ENCODE measurements at regions not wholly inside any gene's neighbourhood (a gene's known extent, or its start where the extent isn't known, plus 50 kb on each side); places are given as distances from the start of the nearest gene placed in this dataset.

- TF ChIP-seq CTCF (IDR thresholded peaks at IDR 0.05 in 2 of 3, conservative IDR thresholded peaks at IDR 0.05 in 1 of 3; ENCODE audit: control insufficient read depth in 2 of 3, extremely low read depth in 1 of 3, insufficient read depth in 1 of 3, low read depth in 3 of 3, low read length in 3 of 3) (no peak), RAD51 (IDR thresholded peaks at IDR 0.05) (no peak), REST (IDR thresholded peaks at IDR 0.05; ENCODE audit: low read depth, low read length) (no peak), GABPA (IDR thresholded peaks at IDR 0.05; ENCODE audit: low read depth) (no peak), ZNF274 (IDR thresholded peaks at IDR 0.05; ENCODE audit: insufficient read depth, insufficient read length) (no peak), STAT3 (IDR thresholded peaks at IDR 0.05; ENCODE audit: low read depth, low read length) (no peak), EZH2 (IDR thresholded peaks at IDR 0.05; ENCODE audit: borderline replicate concordance, control insufficient read depth, low read depth, low read length) (no peak), ZBTB33 (IDR thresholded peaks at IDR 0.05) (no peak), ELK1 (IDR thresholded peaks at IDR 0.05; ENCODE audit: low read depth, low read length) (no peak), ZBED1 (IDR thresholded peaks at IDR 0.05; ENCODE audit: borderline replicate concordance) (no peak), POLR2A (IDR thresholded peaks at IDR 0.05; ENCODE audit: low read depth, low read length) (no peak), TARDBP (IDR thresholded peaks at IDR 0.05; ENCODE audit: borderline replicate concordance) (no peak)
These were observed 61.1 kb upstream of the UNC13C start for GRCh38 chr15:53917109-53917508.

Measured in GM12878 (cell line).